Fibroblast of lung (primary cell): ENCODE measurements at regions not wholly inside any gene's neighbourhood (a gene's known extent, or its start where the extent isn't known, plus 50 kb on each side); places are given as distances from the start of the nearest gene placed in this dataset.

Experiments
- EZH2 ChIP-seq: IDR thresholded peaks from 2 replicates; pipeline ENCODE4 v1.5.1; 2012; ENCODE audit warnings: low read length, control low read depth, mild to moderate bottlenecking; ENCODE audit errors: missing control alignments
- TF ChIP-seq, protein P1 (sequence below), 2 donors: IDR thresholded peaks in 1 of 2; conservative IDR thresholded peaks in 1 of 2; 1 replicate in 1 of 2; 2 replicates in 1 of 2; pipeline ENCODE4 v1.5.1; 2011 to 2012; ENCODE audit warnings: low read length in 2 of 2, control low read depth in 1 of 2, inconsistent platforms in 1 of 2, low read depth in 1 of 2, mild to moderate bottlenecking in 1 of 2

DNA sequence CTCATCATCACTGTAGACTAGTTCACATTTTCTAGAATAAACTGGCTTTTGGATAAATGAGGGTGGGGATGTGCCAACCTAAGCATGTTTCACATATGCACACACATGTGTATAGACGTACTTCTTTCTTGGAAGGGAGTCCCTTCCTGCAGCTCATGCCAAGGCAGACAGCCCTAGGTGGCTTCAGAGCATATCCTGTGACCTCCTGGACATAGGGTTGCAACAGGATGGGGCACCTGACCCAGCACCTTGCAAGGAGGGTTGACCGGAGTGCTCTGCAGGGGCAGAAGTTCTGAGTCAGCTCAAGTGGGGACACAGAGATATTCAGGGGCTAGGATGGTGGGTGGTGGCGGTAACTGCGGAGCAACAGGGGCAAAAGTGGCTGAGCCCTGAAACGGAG lies 68.6 kb upstream of the RALGAPA2 start:
- TF ChIP-seq, protein P1, sequence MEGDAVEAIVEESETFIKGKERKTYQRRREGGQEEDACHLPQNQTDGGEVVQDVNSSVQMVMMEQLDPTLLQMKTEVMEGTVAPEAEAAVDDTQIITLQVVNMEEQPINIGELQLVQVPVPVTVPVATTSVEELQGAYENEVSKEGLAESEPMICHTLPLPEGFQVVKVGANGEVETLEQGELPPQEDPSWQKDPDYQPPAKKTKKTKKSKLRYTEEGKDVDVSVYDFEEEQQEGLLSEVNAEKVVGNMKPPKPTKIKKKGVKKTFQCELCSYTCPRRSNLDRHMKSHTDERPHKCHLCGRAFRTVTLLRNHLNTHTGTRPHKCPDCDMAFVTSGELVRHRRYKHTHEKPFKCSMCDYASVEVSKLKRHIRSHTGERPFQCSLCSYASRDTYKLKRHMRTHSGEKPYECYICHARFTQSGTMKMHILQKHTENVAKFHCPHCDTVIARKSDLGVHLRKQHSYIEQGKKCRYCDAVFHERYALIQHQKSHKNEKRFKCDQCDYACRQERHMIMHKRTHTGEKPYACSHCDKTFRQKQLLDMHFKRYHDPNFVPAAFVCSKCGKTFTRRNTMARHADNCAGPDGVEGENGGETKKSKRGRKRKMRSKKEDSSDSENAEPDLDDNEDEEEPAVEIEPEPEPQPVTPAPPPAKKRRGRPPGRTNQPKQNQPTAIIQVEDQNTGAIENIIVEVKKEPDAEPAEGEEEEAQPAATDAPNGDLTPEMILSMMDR (conservative IDR thresholded peaks at IDR 0.05 in 1 of 2, IDR thresholded peaks at IDR 0.05 in 1 of 2; ENCODE audit: low read depth in 1 of 2, low read length in 2 of 2): no peak
- no peak for TF ChIP-seq EZH2
